Liver (tissue), 7 donors: ENCODE measurements at regions not wholly inside any gene's neighbourhood (a gene's known extent, or its start where the extent isn't known, plus 50 kb on each side); places are given as distances from the start of the nearest gene placed in this dataset.

Experiments
- DNase-seq: peaks from one replicate; pipeline ENCODE4 v3.0.0-alpha.2; 2017; ENCODE audit warnings: low spot score
- H3K27ac ChIP-seq, 2 donors: one replicate each; pipeline ENCODE4 v1.7.0; 2013; ENCODE audit warnings: inconsistent platforms in 2 of 2, low read length in 2 of 2, control low read depth in 1 of 2, low read depth in 1 of 2, mild to moderate bottlenecking in 1 of 2
- H3K27me3 ChIP-seq, 4 donors: one replicate each; pipeline versions ENCODE4 v1.6.1 to v1.7.0; 2013; ENCODE audit warnings: low read length in 3 of 4, inconsistent platforms in 1 of 4, mild to moderate bottlenecking in 1 of 4, moderate library complexity in 1 of 4; ENCODE audit not compliant: control insufficient read depth in 4 of 4, insufficient read depth in 4 of 4
- H3K36me3 ChIP-seq, 4 donors: one replicate each; pipeline versions ENCODE4 v1.6.1 to v1.7.0; 2013; ENCODE audit warnings: low read length in 3 of 4, mild to moderate bottlenecking in 3 of 4, low read depth in 1 of 4, moderate library complexity in 1 of 4; ENCODE audit not compliant: control insufficient read depth in 4 of 4, insufficient read depth in 3 of 4
- H3K4me1 ChIP-seq, 4 donors: one replicate each; pipeline versions ENCODE4 v1.6.1 to v1.7.0; 2013; ENCODE audit warnings: low read length in 3 of 4, mild to moderate bottlenecking in 3 of 4, moderate library complexity in 1 of 4; ENCODE audit not compliant: control insufficient read depth in 4 of 4, insufficient read depth in 4 of 4
- H3K4me3 ChIP-seq, 3 donors: one replicate each; pipeline versions ENCODE4 v1.6.1 to v1.7.0; 2013; ENCODE audit warnings: low read length in 3 of 3, control low read depth in 1 of 3, low read depth in 1 of 3, mild to moderate bottlenecking in 1 of 3
- H3K9ac ChIP-seq, 2 donors: one replicate each; pipeline ENCODE4 v1.7.0; 2013; ENCODE audit warnings: low read length in 2 of 2, mild to moderate bottlenecking in 2 of 2, moderate library complexity in 2 of 2, control low read depth in 1 of 2, low read depth in 1 of 2
- H3K9me3 ChIP-seq, 4 donors: one replicate each; pipeline versions ENCODE4 v1.6.1 to v1.7.0; 2013; ENCODE audit warnings: low read length in 3 of 4; ENCODE audit not compliant: control insufficient read depth in 4 of 4
- ATF3 ChIP-seq: IDR thresholded peaks from 2 replicates; pipeline ENCODE4 v1.6.1; 2016; ENCODE audit warnings: antibody characterized with exemption
- FOXA1 ChIP-seq: IDR thresholded peaks from 2 replicates; pipeline ENCODE4 v1.6.1; 2016; ENCODE audit warnings: antibody characterized with exemption
- GABPA ChIP-seq, 2 donors: IDR thresholded peaks in 1 of 2; conservative IDR thresholded peaks in 1 of 2; 2 replicates each; pipeline ENCODE4 v1.6.1; 2016; ENCODE audit warnings: antibody characterized with exemption in 2 of 2, mild to moderate bottlenecking in 1 of 2, moderate library complexity in 1 of 2
- HNF4A ChIP-seq, 2 donors: conservative IDR thresholded peaks; 2 replicates each; pipeline ENCODE4 v1.6.1; 2016; ENCODE audit warnings: antibody characterized with exemption in 2 of 2, mild to moderate bottlenecking in 2 of 2
- JUND ChIP-seq, 2 donors: IDR thresholded peaks; 2 replicates each; pipeline ENCODE4 v1.6.1; 2016; ENCODE audit warnings: antibody characterized with exemption in 2 of 2
- MAX ChIP-seq: IDR thresholded peaks from 2 replicates; pipeline ENCODE4 v1.6.1; 2016; ENCODE audit warnings: antibody characterized with exemption
- NR2F2 ChIP-seq: IDR thresholded peaks from 2 replicates; pipeline ENCODE4 v1.6.1; 2016; ENCODE audit warnings: antibody characterized with exemption
- RAD21 ChIP-seq, 2 donors: IDR thresholded peaks; 2 replicates each; pipeline ENCODE4 v1.6.1; 2016; ENCODE audit warnings: antibody characterized with exemption in 2 of 2, mild to moderate bottlenecking in 2 of 2
- RXRA ChIP-seq, 2 donors: IDR thresholded peaks; 2 replicates each; pipeline ENCODE4 v1.6.1; 2017 to 2018; ENCODE audit warnings: antibody characterized with exemption in 2 of 2, mild to moderate bottlenecking in 1 of 2
- YY1 ChIP-seq: IDR thresholded peaks from 2 replicates; pipeline ENCODE4 v1.6.1; 2016; ENCODE audit warnings: antibody characterized with exemption, mild to moderate bottlenecking
- ZBTB33 ChIP-seq: IDR thresholded peaks from 2 replicates; pipeline ENCODE4 v1.6.1; 2016; ENCODE audit warnings: antibody characterized with exemption
- WGBS: extraction: QIAGEN DNeasy Blood & Tissue Kit; methylation state at CpG from one replicate; pipeline ENCODE4 v1.1.7; 2013; 5-methylcytosine and 5-hydroxymethylcytosine counted together
- TF ChIP-seq, protein P1 (sequence below): IDR thresholded peaks from 2 replicates; pipeline ENCODE4 v1.6.1; 2016; ENCODE audit warnings: antibody characterized with exemption, mild to moderate bottlenecking
- donor health status: healthy.
- donor health status: healthy.
- donor health status: healthy.
- donor health status: healthy.

GRCh38 chr3:107978131-107979055 lies 112.4 kb downstream of the CD47 start:
- no peak overlapping the region for H3K9ac ChIP-seq
- TF ChIP-seq ZBTB33 (no peak), HNF4A (conservative IDR thresholded peaks at IDR 0.05) (no peak), YY1 (no peak), RXRA (IDR thresholded peaks at IDR 0.05) (no peak), RAD21 (IDR thresholded peaks at IDR 0.05) (no peak), FOXA1 (no peak), JUND (IDR thresholded peaks at IDR 0.05) (no peak), GABPA (IDR thresholded peaks at IDR 0.05 in 1 of 2, conservative IDR thresholded peaks at IDR 0.05 in 1 of 2) (no peak), ATF3 (no peak)
- TF ChIP-seq, protein P1, sequence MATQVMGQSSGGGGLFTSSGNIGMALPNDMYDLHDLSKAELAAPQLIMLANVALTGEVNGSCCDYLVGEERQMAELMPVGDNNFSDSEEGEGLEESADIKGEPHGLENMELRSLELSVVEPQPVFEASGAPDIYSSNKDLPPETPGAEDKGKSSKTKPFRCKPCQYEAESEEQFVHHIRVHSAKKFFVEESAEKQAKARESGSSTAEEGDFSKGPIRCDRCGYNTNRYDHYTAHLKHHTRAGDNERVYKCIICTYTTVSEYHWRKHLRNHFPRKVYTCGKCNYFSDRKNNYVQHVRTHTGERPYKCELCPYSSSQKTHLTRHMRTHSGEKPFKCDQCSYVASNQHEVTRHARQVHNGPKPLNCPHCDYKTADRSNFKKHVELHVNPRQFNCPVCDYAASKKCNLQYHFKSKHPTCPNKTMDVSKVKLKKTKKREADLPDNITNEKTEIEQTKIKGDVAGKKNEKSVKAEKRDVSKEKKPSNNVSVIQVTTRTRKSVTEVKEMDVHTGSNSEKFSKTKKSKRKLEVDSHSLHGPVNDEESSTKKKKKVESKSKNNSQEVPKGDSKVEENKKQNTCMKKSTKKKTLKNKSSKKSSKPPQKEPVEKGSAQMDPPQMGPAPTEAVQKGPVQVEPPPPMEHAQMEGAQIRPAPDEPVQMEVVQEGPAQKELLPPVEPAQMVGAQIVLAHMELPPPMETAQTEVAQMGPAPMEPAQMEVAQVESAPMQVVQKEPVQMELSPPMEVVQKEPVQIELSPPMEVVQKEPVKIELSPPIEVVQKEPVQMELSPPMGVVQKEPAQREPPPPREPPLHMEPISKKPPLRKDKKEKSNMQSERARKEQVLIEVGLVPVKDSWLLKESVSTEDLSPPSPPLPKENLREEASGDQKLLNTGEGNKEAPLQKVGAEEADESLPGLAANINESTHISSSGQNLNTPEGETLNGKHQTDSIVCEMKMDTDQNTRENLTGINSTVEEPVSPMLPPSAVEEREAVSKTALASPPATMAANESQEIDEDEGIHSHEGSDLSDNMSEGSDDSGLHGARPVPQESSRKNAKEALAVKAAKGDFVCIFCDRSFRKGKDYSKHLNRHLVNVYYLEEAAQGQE, result no peak
- no peaks in the 10 kb centered on the region for H3K27me3 ChIP-seq
- H3K4me1 ChIP-seq, result no peaks in the 10 kb centered on the region
- H3K9me3 ChIP-seq, result no peaks in the 10 kb centered on the region
- no peak overlapping the region for H3K27ac ChIP-seq
- 87% methylated on average over 6 of the region's 6 CpGs for WGBS
- H3K36me3 ChIP-seq, result no peaks in the 10 kb centered on the region
- no peak overlapping the region for H3K4me3 ChIP-seq
- no peak for DNase-seq

GRCh38 chr3:107977221-107978130 lies 113.4 kb downstream of the CD47 start:
- H3K9me3 ChIP-seq, result no peaks in the 10 kb centered on the region
- no peak overlapping the region for H3K27ac ChIP-seq
- no peaks in the 10 kb centered on the region for H3K4me1 ChIP-seq
- no peak for DNase-seq
- no peak overlapping the region for H3K9ac ChIP-seq
- TF ChIP-seq MAX (no peak), NR2F2 (no peak), ATF3 (no peak), ZBTB33 (no peak)
- H3K4me3 ChIP-seq, result no peak overlapping the region
- H3K27me3 ChIP-seq, result no peaks in the 10 kb centered on the region
- H3K36me3 ChIP-seq, result no peaks in the 10 kb centered on the region
- WGBS, result 88% methylated on average over 9 of the region's 9 CpGs
